Right ventricle myocardium superior (tissue), 1 donor: ENCODE measurements at regions not wholly inside any gene's neighbourhood (a gene's known extent, or its start where the extent isn't known, plus 50 kb on each side); places are given as distances from the start of the nearest gene placed in this dataset.

ENCODE experiments used
- ATAC-seq: fragments of 200-7000 bp; cut with Tn5 transposase; one replicate; pipeline ENCODE4 v1.9.1; 2020; ENCODE audit warnings: mild to moderate bottlenecking; ENCODE audit not compliant: poor library complexity
- DNase-seq: peaks from one replicate; pipeline ENCODE4 v3.0.0-alpha.2; 2020
- intact Hi-C: fragments of 100-400 bp; cut with DNase I; formaldehyde crosslinking; loops from one replicate; pipeline ENCODE4 v1.11.2; 2022
- donor health status: DM: no; HTN: yes; CAD: no; lungs with severe emphysema.

DNA sequence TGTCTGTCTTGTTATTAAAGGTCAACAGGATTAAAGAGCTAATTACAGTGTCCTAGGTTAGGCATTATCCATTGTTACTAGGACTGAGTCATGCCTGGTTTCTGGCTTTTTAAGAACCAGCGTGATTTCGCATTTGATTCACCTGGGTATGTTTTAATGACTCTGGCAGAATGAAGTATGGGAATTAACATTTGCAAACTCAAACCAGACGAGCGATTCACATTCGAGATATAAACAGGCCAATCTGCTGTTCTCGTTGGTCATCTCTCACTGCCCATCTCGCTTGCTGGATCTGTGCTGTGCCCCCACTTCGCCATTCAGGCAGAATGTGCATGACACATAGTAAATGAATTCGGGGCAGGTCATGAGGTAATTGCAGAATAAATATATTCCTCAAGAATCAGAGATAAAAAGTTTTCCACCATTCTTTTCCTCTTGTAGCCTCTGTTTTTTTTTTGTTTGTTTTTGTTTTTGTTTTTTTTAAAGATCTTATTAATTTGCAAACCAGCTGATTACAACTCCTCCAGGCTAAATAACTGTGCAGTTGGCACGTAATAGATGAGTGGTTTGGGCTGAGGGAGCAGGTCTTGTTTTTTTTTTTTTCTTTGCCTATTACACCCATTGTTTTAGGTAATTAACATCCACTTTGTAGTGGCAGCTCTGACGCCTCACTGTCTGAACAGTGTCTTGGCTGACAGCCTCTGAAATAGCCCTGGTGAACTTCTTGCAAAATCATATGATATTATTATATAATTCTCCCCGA lies 313.5 kb upstream of the MSX2 start:
- ATAC-seq, result peak; percentile 62

DNA sequence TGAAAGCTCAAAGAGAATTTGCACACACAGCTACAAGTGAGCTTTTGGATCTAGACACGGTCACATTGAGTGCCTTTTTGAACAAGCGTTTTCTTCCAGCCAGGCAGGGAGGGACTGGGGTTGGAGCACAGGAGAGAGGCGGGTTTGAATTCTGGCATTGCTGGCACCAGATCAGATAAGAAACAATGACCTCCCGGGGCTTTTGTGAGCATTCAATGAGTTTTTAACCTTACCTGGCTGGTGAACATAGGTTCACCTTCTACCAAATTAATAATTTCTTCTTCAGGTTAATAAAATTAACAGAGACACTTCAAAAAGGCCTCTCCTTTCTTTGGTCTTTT lies 312.9 kb upstream of the MSX2 start:
- intact Hi-C loops, result no loop called here
- no peak for DNase-seq
- no peak for ATAC-seq

More for the DNA sequence above, 313.5 kb upstream of the MSX2 start:
- no peak for DNase-seq
- intact Hi-C loops, result no loop called here

DNA sequence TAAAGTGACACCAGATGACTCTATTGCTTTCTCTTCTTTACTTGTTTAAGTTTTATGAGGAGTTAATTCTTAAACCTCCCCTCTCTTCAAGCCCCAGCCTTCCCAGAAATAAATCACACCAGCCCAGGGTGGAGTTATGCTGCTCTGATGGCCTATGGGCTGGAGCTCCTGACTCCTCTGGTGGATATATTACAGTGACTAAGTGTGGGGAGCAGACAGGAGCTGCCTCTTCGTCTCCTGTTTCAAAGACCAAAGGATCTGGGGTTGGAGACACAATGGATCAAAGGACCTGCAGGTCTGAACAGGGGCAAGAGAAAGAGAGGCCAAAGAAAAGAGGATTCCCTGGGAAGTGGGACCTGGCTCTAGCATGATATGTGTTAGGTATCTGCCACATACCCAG lies 312.0 kb upstream of the MSX2 start:
- intact Hi-C loops, result no loop called here
- DNase-seq, result no peak
- ATAC-seq, result no peak

DNA sequence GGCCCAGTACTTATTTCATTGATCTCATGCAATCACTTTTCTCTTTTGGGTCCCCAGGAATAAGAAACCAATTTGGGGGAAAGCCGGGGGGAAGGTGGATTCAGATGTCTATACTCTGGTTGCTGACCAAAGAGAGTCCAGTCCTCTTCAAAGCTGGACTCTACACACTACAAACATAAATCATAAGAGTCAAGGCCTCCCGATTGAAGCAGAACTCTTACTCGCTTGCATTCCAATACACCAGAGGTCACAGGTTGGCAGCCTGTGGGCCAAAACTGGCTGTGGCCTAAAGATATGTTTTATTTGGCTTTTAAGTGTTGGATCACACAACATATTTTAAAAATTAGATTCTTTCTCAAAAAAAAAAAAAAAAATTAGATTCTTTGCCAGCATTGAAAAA lies 311.4 kb upstream of the MSX2 start:
- DNase-seq (no peak), ATAC-seq (no peak)
- intact Hi-C loops, result no loop called here

DNA sequence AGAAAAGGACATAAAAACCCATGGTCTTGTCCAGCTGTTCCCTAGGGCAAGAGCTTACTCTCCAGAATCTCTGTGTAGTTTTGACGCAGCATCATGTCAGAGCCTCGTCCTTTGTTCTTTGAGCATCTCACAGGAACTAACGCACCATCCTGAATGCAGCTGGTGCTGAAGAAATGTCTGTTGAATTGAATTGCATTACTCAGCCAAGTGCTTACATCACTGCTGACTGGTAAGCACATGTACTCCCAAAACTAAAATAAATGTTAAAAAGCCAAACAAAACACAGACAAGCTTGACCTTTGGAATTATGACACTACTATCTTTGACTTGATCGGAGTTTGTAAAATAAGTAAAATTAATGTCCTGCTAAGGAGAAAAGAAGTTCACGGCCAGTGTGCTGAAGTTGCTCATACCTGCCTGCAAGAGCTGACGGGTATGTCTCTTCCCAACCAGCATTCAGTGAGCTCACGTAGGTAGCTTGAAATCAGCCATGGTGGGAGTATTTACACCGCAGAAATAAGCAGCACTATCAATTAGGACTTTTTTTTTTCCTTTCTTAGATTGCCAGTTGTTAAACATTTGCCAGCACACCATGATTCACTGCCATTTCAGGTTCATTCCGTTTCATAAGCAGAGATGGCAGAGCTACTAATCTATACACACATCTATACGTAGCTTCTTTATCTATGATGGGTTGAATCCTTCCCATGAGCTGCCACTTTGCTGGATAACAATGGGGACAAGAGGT lies 310.6 kb upstream of the MSX2 start:
- intact Hi-C loops, result no loop called here
- DNase-seq, result no peak
- peak; percentile 66 for ATAC-seq

DNA sequence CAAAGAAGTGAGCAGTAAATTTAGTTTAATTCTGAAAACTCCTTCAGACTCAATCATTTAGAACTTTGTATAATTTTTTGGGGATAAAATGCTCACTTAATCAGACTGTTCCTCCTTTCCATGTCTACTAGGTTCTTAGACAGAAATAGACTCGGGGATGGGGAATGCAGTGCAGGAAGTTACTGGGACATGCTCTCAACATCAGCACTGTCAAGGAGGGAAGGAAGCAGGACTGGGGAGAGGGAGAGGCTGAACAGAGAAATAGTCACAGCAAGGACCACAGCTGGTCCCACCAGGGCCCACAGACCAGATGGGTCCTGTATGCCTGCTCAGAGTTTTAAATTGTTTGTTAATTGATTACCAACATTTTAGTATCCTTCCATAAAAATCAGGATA lies 310.1 kb upstream of the MSX2 start:
- ATAC-seq (no peak), DNase-seq (no peak)
- intact Hi-C loops, result no loop called here

DNA sequence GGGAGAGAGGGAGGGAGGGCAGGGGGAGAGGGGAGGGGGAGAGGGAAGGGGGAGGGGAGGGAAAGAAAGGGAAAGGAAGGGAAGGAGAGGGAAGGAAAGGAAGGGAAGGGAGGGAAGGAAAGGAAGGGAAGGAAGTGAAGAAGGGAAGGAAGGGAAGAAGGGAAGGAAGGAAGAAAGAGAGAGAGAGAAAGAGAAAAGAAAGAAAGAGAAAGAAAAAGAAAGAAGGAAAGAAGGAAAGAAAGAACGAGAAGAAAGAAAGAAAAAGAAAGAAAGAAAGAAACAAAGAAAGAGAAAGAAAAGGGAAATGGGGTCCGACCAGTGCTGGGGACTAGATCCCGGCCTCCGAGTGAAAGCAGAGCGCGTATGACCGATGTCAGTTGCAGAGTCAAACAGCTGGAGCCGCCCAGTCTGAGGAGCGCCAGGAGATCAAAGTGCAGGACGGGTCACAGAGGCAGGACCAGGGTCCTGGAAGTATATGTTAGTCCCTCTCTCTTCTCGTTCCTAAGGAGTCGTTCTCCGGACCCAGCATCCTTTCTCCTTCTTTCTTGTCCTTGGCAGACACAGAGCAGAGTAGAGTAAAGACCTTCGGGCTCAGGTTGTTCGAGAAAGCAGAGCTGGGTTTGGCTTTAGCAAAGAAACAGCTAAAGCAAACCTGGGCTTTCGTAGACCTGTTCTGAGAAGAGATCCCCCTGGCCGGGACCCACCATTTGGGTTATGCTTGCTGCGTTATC lies 305.4 kb upstream of the MSX2 start:
- DNase-seq (no peak), ATAC-seq (peak; percentile 58)
- intact Hi-C loops, result loop anchor here (2.0 kb wide), 2 partner anchors 374 to 518 kb away; no protein-coding TSS in a partner anchor

DNA sequence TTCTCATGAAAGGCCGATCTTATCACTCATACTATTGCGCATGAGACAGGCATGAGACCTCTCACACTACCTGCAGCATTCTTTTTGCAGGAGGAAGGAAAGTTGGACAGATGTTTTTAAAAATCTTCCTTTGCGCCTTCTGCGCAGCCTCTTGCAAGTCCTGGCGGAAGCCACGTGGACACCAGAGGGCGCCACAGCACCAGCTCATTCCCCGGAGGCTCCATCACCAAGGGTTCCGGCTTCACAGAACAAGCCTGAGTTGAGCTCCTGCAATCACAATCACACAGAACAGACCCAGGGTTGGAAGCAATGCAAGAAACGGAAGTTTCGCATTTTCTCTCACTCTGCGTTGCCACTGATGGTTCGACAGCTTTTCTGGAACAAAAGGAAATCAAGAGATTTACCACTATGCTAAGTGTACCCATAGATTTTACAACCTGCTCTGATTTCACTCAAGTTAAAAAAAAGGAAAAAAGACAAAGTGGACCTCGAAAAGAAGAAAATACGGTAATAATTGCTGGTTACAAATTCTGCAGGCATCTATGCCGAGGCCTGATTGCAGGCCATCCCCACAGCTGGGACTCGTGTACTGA lies 304.7 kb upstream of the MSX2 start:
- intact Hi-C loops, result loop anchor here (2.0 kb wide), 2 partner anchors 373 to 517 kb away; no protein-coding TSS in a partner anchor
- peak; percentile 91 for DNase-seq
- peak; percentile 99 for ATAC-seq

DNA sequence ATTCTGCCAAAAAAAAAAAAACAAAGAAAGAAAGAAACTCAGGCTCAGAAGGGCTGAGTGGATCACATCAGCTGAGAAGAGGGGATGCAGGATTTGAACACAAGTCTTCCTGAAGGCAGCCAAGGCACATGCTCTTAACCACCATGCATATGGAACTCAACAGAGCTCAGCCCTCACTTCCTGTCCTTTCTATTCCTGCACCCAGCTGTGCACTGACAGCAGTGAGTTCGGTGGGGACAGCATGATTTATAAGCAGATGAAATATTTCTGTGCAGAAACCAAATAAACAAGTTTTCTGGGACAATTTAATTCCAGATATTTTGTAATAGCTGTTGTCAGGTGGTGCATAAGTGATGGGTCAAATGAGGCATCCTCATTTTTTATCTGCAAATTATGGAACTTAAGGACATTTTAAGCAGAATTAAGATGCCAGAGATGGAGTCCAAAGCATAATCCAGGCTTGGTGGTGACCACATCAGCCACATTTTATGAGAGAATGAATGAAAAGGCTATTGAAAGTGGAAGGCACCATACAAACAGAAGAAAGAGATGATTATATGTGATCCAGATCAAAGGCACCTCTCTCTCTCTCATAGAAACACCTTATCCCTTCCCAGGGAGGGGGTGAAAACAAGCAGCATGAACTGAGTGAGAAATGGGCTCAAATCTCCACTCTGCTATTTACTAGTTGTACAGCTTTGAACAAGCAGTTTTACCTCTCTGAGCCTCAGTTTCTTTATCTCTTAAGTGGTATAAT lies 303.6 kb upstream of the MSX2 start:
- ATAC-seq (no peak), DNase-seq (no peak)
- intact Hi-C loops, result no loop called here

DNA sequence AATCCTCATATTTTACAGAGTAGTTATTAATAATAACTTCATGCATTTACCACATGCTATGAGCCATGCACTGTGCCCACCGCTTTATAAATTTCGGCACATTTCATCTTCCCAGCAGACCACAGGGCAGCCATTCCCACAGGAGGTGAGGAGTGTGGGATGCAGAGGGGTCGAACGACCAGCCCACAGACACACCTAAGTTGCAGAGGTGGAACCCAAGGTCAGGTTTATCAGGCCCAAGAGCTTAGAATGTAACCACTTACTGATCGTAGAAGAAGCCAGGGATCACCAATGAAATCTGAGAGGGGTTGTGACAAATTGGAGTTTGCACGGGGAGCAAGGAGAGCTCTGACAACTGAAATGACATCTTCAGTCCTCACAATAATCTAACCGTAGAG lies 303.0 kb upstream of the MSX2 start:
- intact Hi-C loops, result no loop called here
- ATAC-seq (no peak), DNase-seq (no peak)

DNA sequence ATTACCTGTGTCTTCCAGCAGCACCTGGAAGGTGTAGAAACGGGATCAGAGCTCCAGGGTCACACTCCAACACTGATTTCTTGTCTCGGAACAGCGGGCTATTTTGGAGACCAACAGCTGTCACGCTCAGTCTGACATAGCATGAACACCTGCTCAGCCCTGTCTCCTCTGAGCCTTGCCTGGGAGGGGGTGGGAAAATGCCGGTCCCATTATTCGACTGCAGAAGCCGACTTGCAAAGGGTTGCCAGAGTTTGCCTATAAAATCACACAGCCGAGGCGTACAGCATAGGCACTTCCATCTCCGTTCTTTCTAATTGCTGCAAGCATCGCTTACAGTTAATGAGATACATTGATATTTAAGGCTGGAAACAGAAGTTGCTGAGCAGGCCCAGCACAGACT lies 300.8 kb upstream of the MSX2 start:
- DNase-seq, result no peak
- intact Hi-C loops, result no loop called here
- ATAC-seq, result no peak

DNA sequence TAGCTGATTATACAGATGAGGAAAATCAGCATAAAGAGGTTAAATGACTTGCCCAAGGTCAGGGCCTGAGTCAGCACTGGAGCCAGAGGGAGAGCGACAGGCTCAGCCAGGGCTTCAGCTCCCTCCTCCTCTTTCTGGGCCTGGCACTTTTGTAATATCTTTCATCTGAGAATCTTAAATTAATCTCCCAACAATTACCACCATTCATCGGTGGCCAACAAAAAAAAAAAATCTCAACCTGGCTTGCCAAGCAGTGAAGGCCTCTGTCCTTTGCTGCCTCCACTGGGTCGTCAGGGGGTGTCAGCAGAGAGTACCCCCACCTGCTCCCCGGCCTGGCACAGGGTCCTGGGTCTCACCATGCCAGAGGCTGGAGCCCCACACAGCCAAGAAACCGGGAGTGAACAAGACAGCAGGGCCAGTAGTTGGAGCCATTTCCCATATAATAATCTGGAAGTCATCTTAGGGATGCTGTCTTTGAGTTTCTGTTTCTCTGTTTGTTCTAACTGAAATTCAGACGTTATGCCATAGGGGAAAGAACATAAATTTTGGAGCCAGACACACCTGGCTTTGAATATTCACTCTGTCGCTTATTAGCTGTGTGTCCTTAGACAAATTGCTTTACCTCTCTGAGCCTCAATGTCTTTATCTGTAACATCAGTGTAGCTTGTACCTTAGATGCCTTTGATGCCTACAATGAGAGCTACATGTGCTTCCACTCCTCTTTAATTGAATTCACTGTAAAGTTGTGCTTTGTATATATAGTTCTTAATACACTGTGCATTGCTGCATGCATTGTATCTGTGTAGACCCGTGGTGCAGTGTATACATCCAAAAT lies 299.9 kb upstream of the MSX2 start:
- ATAC-seq (no peak), DNase-seq (no peak)
- intact Hi-C loops, result no loop called here

DNA sequence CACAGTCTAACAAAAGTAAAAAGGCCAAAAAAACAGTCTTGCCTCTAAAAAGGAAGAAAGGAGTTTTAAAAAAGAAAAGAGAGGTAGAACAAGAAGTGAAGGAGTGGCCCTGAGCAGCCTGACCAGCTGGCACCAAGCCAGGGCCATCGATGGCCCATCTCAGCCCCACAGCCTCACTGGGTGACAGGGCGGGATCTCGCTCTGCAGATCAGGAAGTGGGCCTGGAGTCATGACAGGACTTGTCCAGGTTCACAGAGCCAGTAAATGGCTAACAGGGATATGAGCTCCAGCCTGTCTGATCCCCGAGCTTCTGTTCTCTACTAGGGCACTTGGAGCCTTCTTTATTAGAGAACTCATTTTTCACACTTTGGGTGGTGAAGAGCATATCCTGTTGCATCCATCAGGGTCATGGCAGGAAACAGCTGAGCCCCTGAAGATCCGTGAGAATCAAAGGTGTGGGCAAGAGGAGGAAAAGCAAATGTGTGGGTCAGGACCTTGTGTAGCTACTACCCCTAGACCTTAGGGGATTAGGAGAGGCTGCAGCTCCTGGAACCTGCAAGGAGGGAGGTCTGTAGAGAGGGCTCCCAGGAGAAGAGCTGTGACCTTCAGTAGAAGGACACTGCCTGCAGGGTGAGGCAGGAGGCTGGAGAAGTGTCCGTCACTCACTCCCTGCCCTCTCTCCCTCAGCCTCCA lies 299.0 kb upstream of the MSX2 start:
- DNase-seq (no peak), ATAC-seq (no peak)
- intact Hi-C loops, result no loop called here

DNA sequence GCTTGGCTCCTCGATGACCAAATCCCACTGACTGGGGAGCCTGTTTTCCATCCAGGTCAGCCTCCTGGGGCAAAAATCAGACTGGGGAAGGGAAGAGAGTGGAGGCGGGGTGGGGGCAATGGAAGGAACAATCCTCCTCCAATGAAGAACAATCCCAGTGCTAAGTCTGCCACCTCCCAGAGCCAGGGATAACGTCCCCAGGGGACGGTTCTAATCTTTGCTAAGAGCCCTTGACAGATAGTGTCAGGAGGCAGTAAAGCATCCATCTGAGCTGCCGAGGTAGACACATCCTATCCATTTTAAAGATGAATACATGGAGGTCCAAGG lies 298.5 kb upstream of the MSX2 start:
- ATAC-seq (no peak), DNase-seq (no peak)
- intact Hi-C loops, result no loop called here

DNA sequence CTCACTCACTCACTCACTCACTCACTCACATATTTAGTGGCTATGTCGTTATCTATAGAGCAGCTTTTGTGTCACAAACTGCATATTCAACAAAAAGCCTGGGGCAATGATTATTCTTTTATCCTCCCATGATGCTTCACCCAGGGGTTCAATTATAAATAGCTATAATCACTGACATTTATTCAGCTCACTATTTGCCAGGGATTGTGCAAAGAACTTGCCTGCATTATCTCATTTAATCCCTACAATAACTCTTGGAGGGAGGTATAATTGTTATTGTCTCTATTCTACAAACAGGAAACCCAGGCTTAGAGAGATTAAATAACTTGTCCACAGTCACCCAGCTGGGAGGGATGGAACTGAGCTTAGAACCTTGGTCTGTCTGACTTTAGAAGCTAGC lies 298.0 kb upstream of the MSX2 start:
- intact Hi-C loops, result no loop called here
- DNase-seq, result no peak
- ATAC-seq, result no peak

DNA sequence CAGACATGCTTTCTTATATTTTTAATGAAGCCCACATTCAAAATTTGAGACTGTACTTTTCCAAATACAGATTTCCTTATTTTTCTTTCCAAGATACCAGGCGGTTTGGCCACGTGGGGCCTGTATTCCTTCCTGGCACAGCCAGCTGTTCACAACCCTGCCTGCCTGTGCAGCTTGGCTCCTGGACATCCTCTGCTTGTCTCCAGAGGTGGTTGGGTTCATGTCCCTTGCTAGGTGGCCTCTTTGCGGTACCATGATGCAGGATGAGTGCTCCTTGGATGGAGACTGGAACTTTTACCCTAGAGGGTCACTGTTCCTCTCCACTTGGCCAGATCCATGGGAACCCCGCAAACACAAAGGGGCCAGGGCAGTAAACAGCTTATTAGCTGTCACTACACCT lies 297.5 kb upstream of the MSX2 start:
- intact Hi-C loops, result no loop called here
- ATAC-seq, result no peak
- no peak for DNase-seq

DNA sequence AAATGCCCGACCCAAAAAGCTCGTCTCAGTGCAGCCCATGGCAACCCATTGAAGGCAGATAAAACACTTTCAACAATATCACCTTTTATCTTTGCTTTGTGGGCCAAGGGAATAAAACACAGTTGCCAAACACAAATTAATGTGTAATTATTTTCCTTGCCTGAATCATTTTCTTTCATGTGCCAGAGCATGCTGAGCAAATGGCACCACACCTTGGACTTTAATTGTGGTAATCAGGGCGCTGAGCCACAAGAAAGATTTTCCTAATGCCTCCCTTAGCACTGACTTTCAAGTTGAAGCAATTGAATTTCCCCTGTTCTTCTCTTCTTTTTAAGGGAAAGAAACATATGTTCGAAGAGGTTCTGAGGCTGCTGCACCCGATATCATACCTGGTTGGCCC lies 297.1 kb upstream of the MSX2 start:
- DNase-seq (no peak), ATAC-seq (no peak)
- intact Hi-C loops, result no loop called here

DNA sequence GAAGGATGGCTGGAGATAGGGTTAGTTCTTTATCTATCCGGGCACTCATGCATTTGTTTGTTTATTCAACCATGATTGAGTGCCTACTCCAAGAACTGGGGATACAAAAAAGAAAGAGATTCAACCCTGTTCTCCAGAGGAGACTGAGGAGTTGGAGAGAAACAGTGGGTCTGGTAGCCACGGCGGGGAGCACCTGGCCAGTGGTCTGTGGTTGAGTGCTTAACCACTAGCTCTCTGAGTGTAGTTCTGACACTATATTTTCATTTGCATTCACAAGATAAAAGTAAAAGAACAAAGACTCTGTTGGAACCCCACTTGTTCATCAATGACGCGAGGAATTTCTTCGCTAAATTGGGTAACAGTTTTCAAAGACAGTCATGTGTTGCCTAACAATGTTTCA lies 295.5 kb upstream of the MSX2 start:
- no peak for ATAC-seq

More for the DNA sequence above, 295.5 kb upstream of the MSX2 start:
- intact Hi-C loops, result no loop called here
- DNase-seq, result no peak
